RWPE1 (cell line): ENCODE measurements at regions not wholly inside any gene's neighbourhood (a gene's known extent, or its start where the extent isn't known, plus 50 kb on each side); places are given as distances from the start of the nearest gene placed in this dataset.

Experiments used
- CTCF ChIA-PET: fragments of 350-600 bp; sonication (Branson Sonifier 250); formaldehyde crosslinking; extraction: SDS; loops from one replicate; lab custom pipeline; 2021; lab: Yijun Ruan, JAX
- POLR2A ChIA-PET: fragments of 400-600 bp; formaldehyde crosslinking; extraction: SDS; loops from one replicate; lab custom pipeline; 2020; ENCODE audit warnings: antibody characterized with exemption; ENCODE audit not compliant: low non-redundant PET; lab: Yijun Ruan, JAX
- DNase-seq: peaks from one replicate; pipeline ENCODE4 v3.0.0; 2012; ENCODE audit warnings: low spot score
- H3K27ac ChIP-seq: fragments of 450-650 bp; 2 replicates; pipeline ENCODE4 v1.5.1; 2017
- TF ChIP-seq, protein P1 (sequence below): fragments of 450-650 bp; conservative IDR thresholded peaks from 2 replicates; pipeline ENCODE4 v1.5.1; 2017; ENCODE audit warnings: low read depth, mild to moderate bottlenecking

DNA sequence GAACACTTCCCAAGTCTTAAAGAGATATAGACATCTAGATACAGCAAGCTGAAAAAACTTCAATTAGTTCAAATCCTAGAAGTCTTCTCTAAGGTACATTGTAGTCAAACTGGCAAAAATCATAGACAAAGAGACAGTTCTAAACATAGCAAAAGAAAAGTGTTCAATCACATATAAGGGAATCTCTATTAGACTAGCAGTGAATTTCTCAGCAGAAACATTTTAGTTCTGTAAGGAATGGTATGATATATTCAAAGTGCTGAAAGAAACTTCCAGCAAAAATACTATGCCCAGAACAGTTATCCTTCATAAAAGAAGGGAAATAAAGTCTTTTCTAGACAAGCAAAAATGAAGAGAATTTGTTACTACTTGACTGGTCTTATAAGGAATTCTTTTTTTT, 186.3 kb upstream of the SYNCRIP start:
- ChIA-PET POLR2A (no interaction called here), CTCF (interaction anchor here (0.6 kb wide), 1 partner anchor 1406 kb away, joined by 4 read pairs; no protein-coding TSS in a partner anchor)
- TF ChIP-seq, protein P1, sequence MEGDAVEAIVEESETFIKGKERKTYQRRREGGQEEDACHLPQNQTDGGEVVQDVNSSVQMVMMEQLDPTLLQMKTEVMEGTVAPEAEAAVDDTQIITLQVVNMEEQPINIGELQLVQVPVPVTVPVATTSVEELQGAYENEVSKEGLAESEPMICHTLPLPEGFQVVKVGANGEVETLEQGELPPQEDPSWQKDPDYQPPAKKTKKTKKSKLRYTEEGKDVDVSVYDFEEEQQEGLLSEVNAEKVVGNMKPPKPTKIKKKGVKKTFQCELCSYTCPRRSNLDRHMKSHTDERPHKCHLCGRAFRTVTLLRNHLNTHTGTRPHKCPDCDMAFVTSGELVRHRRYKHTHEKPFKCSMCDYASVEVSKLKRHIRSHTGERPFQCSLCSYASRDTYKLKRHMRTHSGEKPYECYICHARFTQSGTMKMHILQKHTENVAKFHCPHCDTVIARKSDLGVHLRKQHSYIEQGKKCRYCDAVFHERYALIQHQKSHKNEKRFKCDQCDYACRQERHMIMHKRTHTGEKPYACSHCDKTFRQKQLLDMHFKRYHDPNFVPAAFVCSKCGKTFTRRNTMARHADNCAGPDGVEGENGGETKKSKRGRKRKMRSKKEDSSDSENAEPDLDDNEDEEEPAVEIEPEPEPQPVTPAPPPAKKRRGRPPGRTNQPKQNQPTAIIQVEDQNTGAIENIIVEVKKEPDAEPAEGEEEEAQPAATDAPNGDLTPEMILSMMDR = no peak

DNA sequence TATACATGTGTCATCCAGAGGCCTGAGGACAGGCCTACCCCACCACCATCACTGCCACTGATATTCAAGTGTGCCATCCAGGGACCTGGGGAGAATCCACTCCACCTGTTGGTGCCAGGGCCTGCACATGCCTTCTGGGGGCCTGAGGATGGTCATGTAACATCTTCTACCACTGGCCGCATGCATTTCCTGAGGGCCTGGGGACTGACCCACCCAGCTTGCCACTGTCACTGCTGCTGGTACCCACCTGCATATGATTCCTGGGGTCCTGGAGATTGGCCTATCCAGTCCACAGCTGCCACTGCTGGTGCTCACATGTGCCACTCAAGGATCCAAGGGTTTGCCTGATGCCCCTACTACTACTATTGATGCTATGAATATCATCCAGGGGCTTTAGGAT, 184.3 kb upstream of the SYNCRIP start:
- H3K27ac ChIP-seq = no peak overlapping the region
- no peak for DNase-seq
- ChIA-PET POLR2A (no interaction called here), CTCF (no interaction called here)
- TF ChIP-seq, protein P1 = no peak

More for the DNA sequence above, 186.3 kb upstream of the SYNCRIP start:
- no peak for DNase-seq
- H3K27ac ChIP-seq = no peak overlapping the region

DNA sequence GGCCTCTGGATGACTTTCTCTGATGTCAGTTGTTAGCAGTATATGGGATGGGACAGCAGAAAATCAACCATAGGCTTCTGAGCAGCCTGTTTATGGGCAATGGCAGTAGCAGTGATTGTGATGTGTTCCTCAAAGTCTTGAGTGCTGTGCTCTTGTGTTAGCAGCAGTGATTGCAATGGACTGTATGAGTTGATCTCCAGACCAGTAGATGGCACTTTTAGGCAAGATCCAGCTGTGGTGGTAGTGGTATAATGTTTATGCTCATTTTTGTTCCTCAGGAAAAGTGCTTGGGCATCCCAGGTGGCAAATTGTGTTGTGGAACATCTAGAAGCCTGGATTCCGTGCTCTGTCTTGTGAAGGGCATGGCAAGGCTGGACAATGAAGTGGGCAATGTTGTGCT, 181.6 kb upstream of the SYNCRIP start:
- no peak for DNase-seq
- TF ChIP-seq, protein P1 = no peak
- ChIA-PET POLR2A (no interaction called here), CTCF (no interaction called here)
- no peak overlapping the region for H3K27ac ChIP-seq

DNA sequence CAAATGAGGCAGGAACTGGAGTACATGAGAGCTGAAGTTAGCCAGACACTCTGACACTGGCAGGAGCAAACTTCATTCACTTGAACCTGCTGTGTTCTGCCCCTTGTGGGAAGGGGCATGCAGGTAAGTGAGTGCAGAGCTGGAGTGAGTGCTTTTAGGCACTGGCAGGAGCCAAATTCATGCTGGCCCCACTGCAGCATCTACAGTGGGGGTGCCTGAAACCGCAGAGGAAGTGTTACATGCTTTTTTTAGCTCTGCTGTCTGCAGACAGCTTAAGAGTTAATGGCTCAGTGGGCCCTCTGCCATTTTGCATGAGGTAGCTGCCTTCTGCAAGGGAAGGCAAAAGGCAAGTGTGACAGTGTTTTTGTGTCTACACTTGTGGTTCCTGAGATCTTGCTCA, 167.9 kb upstream of the SYNCRIP start:
- no peak for DNase-seq
- TF ChIP-seq, protein P1 = no peak
- no peak overlapping the region for H3K27ac ChIP-seq
- POLR2A ChIA-PET = no interaction called here
- CTCF ChIA-PET = no interaction called here

DNA sequence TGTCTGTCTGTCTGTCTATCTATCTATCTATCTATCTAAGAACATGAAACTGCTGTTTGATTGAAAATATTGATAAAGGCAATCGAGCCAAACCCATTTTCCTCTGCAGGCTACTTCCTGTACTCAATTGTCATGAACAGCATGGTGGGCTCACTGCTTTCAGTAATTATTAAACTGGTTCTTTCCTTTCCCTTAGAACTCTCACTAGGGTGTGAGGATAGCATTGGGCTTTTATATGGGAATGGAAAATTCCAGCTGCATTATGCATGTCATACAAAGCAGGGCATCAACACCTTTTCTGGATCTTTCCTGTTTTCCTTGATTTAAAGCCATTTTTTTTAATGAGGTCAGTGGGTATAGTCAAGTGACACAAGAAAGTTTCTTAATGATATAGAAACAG, 161.0 kb upstream of the SYNCRIP start:
- no peak overlapping the region for H3K27ac ChIP-seq
- DNase-seq = no peak
- POLR2A ChIA-PET = no interaction called here
- TF ChIP-seq, protein P1 = no peak
- CTCF ChIA-PET = no interaction called here

DNA sequence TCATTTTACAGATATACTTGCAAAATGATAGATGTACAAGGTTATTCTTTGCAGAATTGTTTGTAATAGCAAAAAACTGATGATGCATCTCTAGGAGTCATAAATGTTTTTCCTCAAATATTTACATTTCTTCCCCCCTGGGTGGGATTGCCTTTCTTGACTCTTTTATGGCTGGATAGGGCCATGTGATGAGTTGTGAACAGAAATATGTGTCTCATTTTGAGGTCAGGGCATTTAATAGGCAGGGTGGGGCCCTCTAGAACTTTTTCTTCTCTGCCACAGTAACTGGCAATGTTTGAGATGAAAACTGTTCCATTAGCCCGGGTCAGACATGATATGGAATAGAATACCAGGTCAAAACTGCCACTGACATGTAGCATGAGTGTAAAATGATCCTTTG, 159.5 kb upstream of the SYNCRIP start:
- POLR2A ChIA-PET = no interaction called here
- TF ChIP-seq, protein P1 = no peak
- CTCF ChIA-PET = no interaction called here
- no peak overlapping the region for H3K27ac ChIP-seq
- no peak for DNase-seq
